Chondrocyte (in vitro differentiated cells): ENCODE measurements at regions not wholly inside any gene's neighbourhood (a gene's known extent, or its start where the extent isn't known, plus 50 kb on each side); places are given as distances from the start of the nearest gene placed in this dataset.

Source experiments
- DNase-seq: peaks from one replicate; pipeline ENCODE4 v3.0.0; 2021; ENCODE audit warnings: mixed read lengths, low spot score
- H3K27ac Mint-ChIP-seq: one replicate; pipeline ENCODE4 v1.8.0; 2021; ENCODE audit warnings: mild to moderate bottlenecking, moderate library complexity, mixed read lengths; ENCODE audit not compliant: unreplicated experiment
- H3K27me3 Mint-ChIP-seq: 2 replicates; pipeline ENCODE4 v1.8.0; 2021; ENCODE audit warnings: low read depth, mixed read lengths
- H3K36me3 Mint-ChIP-seq: 2 replicates; pipeline ENCODE4 v1.8.0; 2021; ENCODE audit warnings: low read depth, mixed read lengths
- H3K4me1 Mint-ChIP-seq: 2 replicates; pipeline ENCODE4 v1.8.0; 2021; ENCODE audit warnings: low read depth, mild to moderate bottlenecking, mixed read lengths
- H3K4me3 Mint-ChIP-seq: one replicate; pipeline ENCODE4 v1.8.0; 2021; ENCODE audit warnings: mild to moderate bottlenecking, moderate library complexity, mixed read lengths; ENCODE audit not compliant: unreplicated experiment
- H3K9me3 Mint-ChIP-seq: 2 replicates; pipeline ENCODE4 v1.8.0; 2021; ENCODE audit warnings: low read depth, mixed read lengths
- CTCF ChIP-seq: fragments of 200-600 bp; sonication (generic); IDR thresholded peaks from 2 replicates; pipeline ENCODE4 v1.5.0; 2021; ENCODE audit warnings: antibody characterized with exemption, mild to moderate bottlenecking, moderate library complexity

- Mint-ChIP-seq H3K4me3 (no peak overlapping the region), H3K27me3 (peaks cover 7% of the 10 kb centered on the region), H3K9me3 (no peaks in the 10 kb centered on the region), H3K36me3 (no peaks in the 10 kb centered on the region), H3K27ac (no peak overlapping the region), H3K4me1 (no peaks in the 10 kb centered on the region)
- TF ChIP-seq CTCF: no peak
- DNase-seq: no peak
Observed at GRCh38 chr9:29861803-29862202, 2288.5 kb upstream of the C9orf72 start.

GRCh38 chr9:29865764-29866313 is 2292.6 kb upstream of the C9orf72 start:
- Mint-ChIP-seq H3K4me3 (no peak overlapping the region), H3K27me3 (peaks cover 3% of the 10 kb centered on the region), H3K9me3 (no peaks in the 10 kb centered on the region), H3K36me3 (no peaks in the 10 kb centered on the region), H3K27ac (no peak overlapping the region), H3K4me1 (no peaks in the 10 kb centered on the region)
- DNase-seq: no peak
- no peak for TF ChIP-seq CTCF

GRCh38 chr9:29866556-29866955 is 2293.3 kb upstream of the C9orf72 start:
- H3K9me3 Mint-ChIP-seq: no peaks in the 10 kb centered on the region

GRCh38 chr9:29873579-29873978 is 2300.3 kb upstream of the C9orf72 start:
- H3K27ac Mint-ChIP-seq: no peak overlapping the region
- no peak overlapping the region for H3K4me3 Mint-ChIP-seq
- TF ChIP-seq CTCF: no peak
- H3K4me1 Mint-ChIP-seq: no peaks in the 10 kb centered on the region
- no peaks in the 10 kb centered on the region for H3K36me3 Mint-ChIP-seq
- no peak for DNase-seq
- peaks cover 1% of the 10 kb centered on the region for H3K27me3 Mint-ChIP-seq
- H3K9me3 Mint-ChIP-seq: no peaks in the 10 kb centered on the region

More at GRCh38 chr9:29866556-29866955, 2293.3 kb upstream of the C9orf72 start:
- peaks cover 3% of the 10 kb centered on the region for H3K27me3 Mint-ChIP-seq
- no peaks in the 10 kb centered on the region for H3K36me3 Mint-ChIP-seq
- DNase-seq: no peak
- H3K4me1 Mint-ChIP-seq: no peaks in the 10 kb centered on the region
- no peak overlapping the region for H3K27ac Mint-ChIP-seq
- no peak for TF ChIP-seq CTCF
- H3K4me3 Mint-ChIP-seq: no peak overlapping the region

GRCh38 chr9:29875547-29875946 is 2302.3 kb upstream of the C9orf72 start:
- DNase-seq: no peak
- Mint-ChIP-seq H3K4me1 (no peaks in the 10 kb centered on the region), H3K4me3 (no peak overlapping the region), H3K9me3 (no peaks in the 10 kb centered on the region), H3K27me3 (peaks cover 3% of the 10 kb centered on the region), H3K27ac (no peak overlapping the region), H3K36me3 (no peaks in the 10 kb centered on the region)
- TF ChIP-seq CTCF: no peak
